Hepatocyte (in vitro differentiated cells): ENCODE measurements at regions not wholly inside any gene's neighbourhood (a gene's known extent, or its start where the extent isn't known, plus 50 kb on each side); places are given as distances from the start of the nearest gene placed in this dataset.

Experiments
- EZH2 ChIP-seq: fragments of 200-600 bp; sonication (generic); IDR thresholded peaks from 2 replicates; pipeline ENCODE4 v1.6.1; 2016; ENCODE audit warnings: antibody characterized with exemption, mild to moderate bottlenecking, borderline replicate concordance
- TF ChIP-seq, protein P1 (sequence below): fragments of 200-600 bp; sonication (generic); IDR thresholded peaks from 2 replicates; pipeline ENCODE4 v1.5.1; 2016; ENCODE audit warnings: antibody characterized with exemption, mild to moderate bottlenecking; ENCODE audit not compliant: poor library complexity

GRCh38 chr13:60288569-60288968 is 108.5 kb upstream of the TDRD3 start:
- TF ChIP-seq, protein P1, sequence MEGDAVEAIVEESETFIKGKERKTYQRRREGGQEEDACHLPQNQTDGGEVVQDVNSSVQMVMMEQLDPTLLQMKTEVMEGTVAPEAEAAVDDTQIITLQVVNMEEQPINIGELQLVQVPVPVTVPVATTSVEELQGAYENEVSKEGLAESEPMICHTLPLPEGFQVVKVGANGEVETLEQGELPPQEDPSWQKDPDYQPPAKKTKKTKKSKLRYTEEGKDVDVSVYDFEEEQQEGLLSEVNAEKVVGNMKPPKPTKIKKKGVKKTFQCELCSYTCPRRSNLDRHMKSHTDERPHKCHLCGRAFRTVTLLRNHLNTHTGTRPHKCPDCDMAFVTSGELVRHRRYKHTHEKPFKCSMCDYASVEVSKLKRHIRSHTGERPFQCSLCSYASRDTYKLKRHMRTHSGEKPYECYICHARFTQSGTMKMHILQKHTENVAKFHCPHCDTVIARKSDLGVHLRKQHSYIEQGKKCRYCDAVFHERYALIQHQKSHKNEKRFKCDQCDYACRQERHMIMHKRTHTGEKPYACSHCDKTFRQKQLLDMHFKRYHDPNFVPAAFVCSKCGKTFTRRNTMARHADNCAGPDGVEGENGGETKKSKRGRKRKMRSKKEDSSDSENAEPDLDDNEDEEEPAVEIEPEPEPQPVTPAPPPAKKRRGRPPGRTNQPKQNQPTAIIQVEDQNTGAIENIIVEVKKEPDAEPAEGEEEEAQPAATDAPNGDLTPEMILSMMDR = no peak
- TF ChIP-seq EZH2 = no peak
